Breast epithelium (tissue), 4 donors: ENCODE measurements at regions not wholly inside any gene's neighbourhood (a gene's known extent, or its start where the extent isn't known, plus 50 kb on each side); places are given as distances from the start of the nearest gene placed in this dataset.
A peak's percentile ranks its signal among the peaks of the same experiment; 100 is the strongest.
"Not testable (repeated sequence)": the region's sequence is repeated elsewhere in the genome, so short reads cannot be mapped to it uniquely, and the experiment has no call there.

ENCODE experiments used
- DNase-seq, 2 donors: peaks; one replicate each; pipeline ENCODE4 v3.0.0-alpha.2; 2019; ENCODE audit warnings: low spot score in 2 of 2
- H3K27ac ChIP-seq, 2 donors: fragments of 200-600 bp; sonication (generic) in 1 of 2; one replicate each; pipeline ENCODE4 v1.5.1; 2016 to 2019; ENCODE audit warnings: mild to moderate bottlenecking in 1 of 2
- H3K27me3 ChIP-seq, 2 donors: fragments of 200-600 bp; sonication (generic) in 1 of 2; one replicate each; pipeline versions ENCODE4 v1.5.1 to v1.6.0; 2017 to 2019; ENCODE audit warnings: control low read depth in 1 of 2, mild to moderate bottlenecking in 1 of 2
- H3K36me3 ChIP-seq: fragments of 200-600 bp; one replicate; pipeline ENCODE4 v1.5.1; 2019
- H3K4me1 ChIP-seq, 2 donors: fragments of 200-600 bp; sonication (generic); one replicate each; pipeline ENCODE4 v1.5.1; 2016 to 2019; ENCODE audit warnings: control low read depth in 1 of 2
- H3K4me3 ChIP-seq, 3 donors: fragments of 200-600 bp; sonication (generic); 1 replicate in 2 of 3; 2 replicates in 1 of 3; pipeline ENCODE4 v1.5.1; 2016 to 2019; ENCODE audit warnings: mild to moderate bottlenecking in 3 of 3, moderate library complexity in 2 of 3
- H3K9me3 ChIP-seq, 2 donors: fragments of 200-600 bp; sonication (generic) in 1 of 2; one replicate each; pipeline ENCODE4 v1.5.1; 2016 to 2019; ENCODE audit warnings: control low read depth in 1 of 2
- CTCF ChIP-seq, 3 donors: fragments of 450-650 bp; IDR thresholded peaks; one replicate each; pipeline ENCODE4 v1.5.1; 2016 to 2017; ENCODE audit warnings: antibody characterized with exemption in 3 of 3, mild to moderate bottlenecking in 3 of 3, moderate library complexity in 3 of 3
- POLR2A ChIP-seq: fragments of 450-650 bp; IDR thresholded peaks from one replicate; pipeline ENCODE4 v1.6.1; 2016; ENCODE audit warnings: antibody characterized with exemption, mild to moderate bottlenecking, moderate library complexity
- POLR2AphosphoS5 ChIP-seq, 3 donors: sonication (generic); formaldehyde crosslinking; IDR thresholded peaks; one replicate each; pipeline ENCODE4 v1.6.1; 2017; ENCODE audit warnings: antibody characterized with exemption in 3 of 3
- intact Hi-C: fragments of 100-400 bp; cut with DNase I; formaldehyde crosslinking; loops from one replicate; pipeline ENCODE4 v1.15.1; 2023; ENCODE audit warnings: low total_unique reads

- Histone ChIP-seq H3K4me1 (peaks cover 0 to 7% of the 10 kb centered on the region in 2 donors), H3K27me3 (no peaks in the 10 kb centered on the region), H3K36me3 (no peaks in the 10 kb centered on the region), H3K27ac (peak overlapping the region; percentile 70 to 78), H3K9me3 (no peaks in the 10 kb centered on the region), H3K4me3 (no peak overlapping the region)
- intact Hi-C loops = no loop called here
- no peak for DNase-seq
- no peak for TF ChIP-seq POLR2A
- TF ChIP-seq CTCF (IDR thresholded peaks at IDR 0.05) = no peak
- TF ChIP-seq POLR2AphosphoS5 (IDR thresholded peaks at IDR 0.05) = no peak
Measured at GRCh38 chr1:170807432-170807831, 127.9 kb upstream of the MROH9 start.

- Histone ChIP-seq H3K36me3 (no peaks in the 10 kb centered on the region), H3K4me1 (peaks cover 0 to 7% of the 10 kb centered on the region in 2 donors), H3K27ac (peak overlapping the region; percentile 50 to 78), H3K27me3 (no peaks in the 10 kb centered on the region), H3K9me3 (no peaks in the 10 kb centered on the region), H3K4me3 (no peak overlapping the region)
- intact Hi-C loops = no loop called here
- DNase-seq = no peak
- TF ChIP-seq POLR2AphosphoS5 (IDR thresholded peaks at IDR 0.05) (no peak), POLR2A (no peak), CTCF (IDR thresholded peaks at IDR 0.05) (no peak)
Measured at GRCh38 chr1:170808216-170808885, 127.0 kb upstream of the MROH9 start.

GRCh38 chr1:170811013-170811412 is 124.3 kb upstream of the MROH9 start:
- H3K9me3 ChIP-seq, DNase-seq, H3K27ac ChIP-seq, intact Hi-C loops, H3K27me3 ChIP-seq, H3K4me3 ChIP-seq, H3K36me3 ChIP-seq, H3K4me1 ChIP-seq: not testable (repeated sequence)

GRCh38 chr1:170819781-170820180 is 115.6 kb upstream of the MROH9 start:
- Histone ChIP-seq H3K9me3 (no peaks in the 10 kb centered on the region), H3K27ac (no peak overlapping the region), H3K4me1 (no peaks in the 10 kb centered on the region), H3K4me3 (no peak overlapping the region), H3K27me3 (no peaks in the 10 kb centered on the region), H3K36me3 (no peaks in the 10 kb centered on the region)
- intact Hi-C loops = no loop called here
- TF ChIP-seq POLR2AphosphoS5 (IDR thresholded peaks at IDR 0.05) (no peak), CTCF (IDR thresholded peaks at IDR 0.05) (no peak), POLR2A (no peak)
- DNase-seq = no peak

- DNase-seq = no peak
- H3K9me3 ChIP-seq = no peaks in the 10 kb centered on the region
Measured at GRCh38 chr1:170823120-170823519, 112.2 kb upstream of the MROH9 start.

More at GRCh38 chr1:170823120-170823519, 112.2 kb upstream of the MROH9 start:
- H3K27ac ChIP-seq = no peak overlapping the region
- no peak overlapping the region for H3K4me3 ChIP-seq
- intact Hi-C loops = no loop called here
- no peaks in the 10 kb centered on the region for H3K4me1 ChIP-seq
- H3K27me3 ChIP-seq = no peaks in the 10 kb centered on the region
- TF ChIP-seq CTCF (IDR thresholded peaks at IDR 0.05) (no peak), POLR2A (no peak), POLR2AphosphoS5 (IDR thresholded peaks at IDR 0.05) (no peak)
- no peaks in the 10 kb centered on the region for H3K36me3 ChIP-seq
